H9 (cell line): ENCODE measurements at regions not wholly inside any gene's neighbourhood (a gene's known extent, or its start where the extent isn't known, plus 50 kb on each side); places are given as distances from the start of the nearest gene placed in this dataset.

Source experiments
- DNase-seq: peaks from one replicate; pipeline ENCODE4 v3.0.0-alpha.2; 2017
- H2AFZ ChIP-seq: one replicate; pipeline ENCODE4 v1.6.1; 2013; ENCODE audit warnings: mild to moderate bottlenecking, low read length, control low read depth, moderate library complexity
- H2AK5ac ChIP-seq: 2 replicates; pipeline ENCODE4 v1.6.1; 2013; ENCODE audit warnings: low read length, control low read depth, mixed read lengths; ENCODE audit not compliant: insufficient read length
- H2BK120ac ChIP-seq: one replicate; pipeline ENCODE4 v1.6.1; 2013; ENCODE audit warnings: low read depth, mild to moderate bottlenecking, low read length, control low read depth, inconsistent platforms; ENCODE audit not compliant: poor library complexity, severe bottlenecking
- H2BK12ac ChIP-seq: 2 replicates; pipeline ENCODE4 v1.6.1; 2013; ENCODE audit warnings: low read length, control low read depth, mixed read lengths, low read depth; ENCODE audit not compliant: insufficient read length
- H2BK15ac ChIP-seq: 2 replicates; pipeline ENCODE4 v1.6.1; 2013; ENCODE audit warnings: low read depth, low read length, control low read depth
- H2BK20ac ChIP-seq: one replicate; pipeline ENCODE4 v1.6.1; 2013; ENCODE audit warnings: low read depth, mild to moderate bottlenecking, low read length, control low read depth, inconsistent platforms; ENCODE audit not compliant: poor library complexity, severe bottlenecking
- H2BK5ac ChIP-seq: 2 replicates; pipeline ENCODE4 v1.6.1; 2013; ENCODE audit warnings: low read length, control low read depth, mixed read lengths; ENCODE audit not compliant: insufficient read length
- H3K14ac ChIP-seq: 2 replicates; pipeline ENCODE4 v1.6.1; 2013; ENCODE audit warnings: low read length, control low read depth; ENCODE audit not compliant: insufficient read depth
- H3K18ac ChIP-seq: 2 replicates; pipeline ENCODE4 v1.6.1; 2013; ENCODE audit warnings: low read depth, mild to moderate bottlenecking, mixed read lengths, low read length, control low read depth; ENCODE audit not compliant: insufficient read length
- H3K23ac ChIP-seq: 2 replicates; pipeline ENCODE4 v1.6.1; 2013; ENCODE audit warnings: low read length, control low read depth, mixed read lengths, low read depth; ENCODE audit not compliant: insufficient read length
- H3K23me2 ChIP-seq: 2 replicates; pipeline ENCODE4 v1.6.1; 2013; ENCODE audit warnings: low read depth, mild to moderate bottlenecking, mixed read lengths, low read length, control low read depth; ENCODE audit not compliant: insufficient read length, poor library complexity, severe bottlenecking
- H3K27ac ChIP-seq: 2 replicates; pipeline ENCODE4 v1.5.1; 2013; ENCODE audit warnings: low read length, control low read depth, mixed read lengths, low read depth; ENCODE audit not compliant: insufficient read length
- H3K27me3 ChIP-seq: 2 replicates; pipeline ENCODE4 v1.6.1; 2013; ENCODE audit warnings: low read length, control low read depth, inconsistent platforms; ENCODE audit not compliant: insufficient read depth
- H3K4ac ChIP-seq: 2 replicates; pipeline ENCODE4 v1.6.1; 2013; ENCODE audit warnings: low read depth, mild to moderate bottlenecking, control low read depth, inconsistent platforms, low read length, moderate library complexity
- H3K4me1 ChIP-seq: 2 replicates; pipeline ENCODE4 v1.6.1; 2013; ENCODE audit warnings: low read length, control low read depth, inconsistent platforms; ENCODE audit not compliant: insufficient read depth
- H3K4me2 ChIP-seq: 2 replicates; pipeline ENCODE4 v1.6.1; 2013; ENCODE audit warnings: low read length, control low read depth, mixed read lengths; ENCODE audit not compliant: insufficient read length, insufficient read depth
- H3K56ac ChIP-seq: 2 replicates; pipeline ENCODE4 v1.6.1; 2013; ENCODE audit warnings: low read depth, mild to moderate bottlenecking, mixed read lengths, low read length, control low read depth; ENCODE audit not compliant: insufficient read length
- H3K79me1 ChIP-seq: 2 replicates; pipeline ENCODE4 v1.6.1; 2013; ENCODE audit warnings: low read depth, mild to moderate bottlenecking, moderate library complexity, low read length, control low read depth, inconsistent platforms; ENCODE audit not compliant: insufficient read depth, poor library complexity, severe bottlenecking
- H3K79me2 ChIP-seq: 2 replicates; pipeline ENCODE4 v1.6.1; 2013; ENCODE audit warnings: low read length, control low read depth, inconsistent platforms; ENCODE audit not compliant: insufficient read depth
- H3K9ac ChIP-seq: 2 replicates; pipeline ENCODE4 v1.6.1; 2013; ENCODE audit warnings: low read length, control low read depth, mixed read lengths; ENCODE audit not compliant: insufficient read length; ENCODE audit errors: extremely low read depth
- H3K9me3 ChIP-seq: one replicate; pipeline ENCODE4 v1.6.1; 2013; ENCODE audit warnings: low read depth, low read length, inconsistent platforms; ENCODE audit not compliant: control insufficient read depth
- H3T11ph ChIP-seq: one replicate; pipeline ENCODE4 v1.6.1; 2013; ENCODE audit warnings: mild to moderate bottlenecking, low read length, control low read depth, inconsistent platforms
- H4K20me1 ChIP-seq: one replicate; pipeline ENCODE4 v1.6.1; 2013; ENCODE audit not compliant: control insufficient read depth, insufficient read length, insufficient read depth
- H4K5ac ChIP-seq: 2 replicates; pipeline ENCODE4 v1.6.1; 2013; ENCODE audit warnings: low read depth, mild to moderate bottlenecking, mixed read lengths, low read length, control low read depth; ENCODE audit not compliant: insufficient read length
- H4K8ac ChIP-seq: replicated peaks from 2 replicates; pipeline ENCODE4 v1.6.1; 2013; ENCODE audit warnings: low read length, control low read depth, mixed read lengths, low read depth; ENCODE audit not compliant: insufficient read length
- H4K91ac ChIP-seq: 2 replicates; pipeline ENCODE4 v1.6.1; 2013; ENCODE audit warnings: low read depth, mild to moderate bottlenecking, moderate library complexity, mixed read lengths, low read length, control low read depth; ENCODE audit not compliant: insufficient read length
- H3K27ac Mint-ChIP-seq, 3 experiments: 2 replicates in 2 of 3; 3 replicates in 1 of 3; pipeline ENCODE4 v1.8.0; 2020 to 2021; ENCODE audit warnings: mixed read lengths in 3 of 3, mild to moderate bottlenecking in 1 of 3, moderate library complexity in 1 of 3
- H3K27me3 Mint-ChIP-seq: 2 replicates; pipeline ENCODE4 v1.8.0; 2021; ENCODE audit warnings: low read depth, mild to moderate bottlenecking, moderate library complexity, mixed read lengths
- H3K36me3 Mint-ChIP-seq, 3 experiments: 2 replicates in 2 of 3; 3 replicates in 1 of 3; pipeline ENCODE4 v1.8.0; 2020 to 2021; ENCODE audit warnings: low read depth in 3 of 3, mixed read lengths in 3 of 3; ENCODE audit not compliant: insufficient read depth in 1 of 3
- H3K4me1 Mint-ChIP-seq, 2 experiments: 2 replicates each; pipeline ENCODE4 v1.8.0; 2020; ENCODE audit warnings: mixed read lengths in 2 of 2
- H3K4me3 Mint-ChIP-seq, 2 experiments: 2 replicates in 1 of 2; 3 replicates in 1 of 2; pipeline ENCODE4 v1.8.0; 2020 to 2021; ENCODE audit warnings: mild to moderate bottlenecking in 2 of 2, mixed read lengths in 2 of 2, moderate library complexity in 1 of 2
- H3K9me3 Mint-ChIP-seq, 2 experiments: 2 replicates in 1 of 2; 3 replicates in 1 of 2; pipeline ENCODE4 v1.8.0; 2020; ENCODE audit warnings: mild to moderate bottlenecking in 2 of 2, mixed read lengths in 2 of 2, moderate library complexity in 1 of 2
- CTCF ChIP-seq: fragments of 200-600 bp; sonication (generic); conservative IDR thresholded peaks from 3 replicates; pipeline ENCODE4 v1.8.0; 2021; ENCODE audit warnings: antibody characterized with exemption, mild to moderate bottlenecking
- WGBS: extraction: QIAGEN DNeasy Blood & Tissue Kit; methylation state at CpG from one replicate; pipeline ENCODE4 v1.1.7; 2013; ENCODE audit warnings: missing lambda C conversion rate, low lambda C conversion rate, mixed read lengths; ENCODE audit not compliant: insufficient read length; ENCODE audit errors: extremely low coverage; 5-methylcytosine and 5-hydroxymethylcytosine counted together

DNA sequence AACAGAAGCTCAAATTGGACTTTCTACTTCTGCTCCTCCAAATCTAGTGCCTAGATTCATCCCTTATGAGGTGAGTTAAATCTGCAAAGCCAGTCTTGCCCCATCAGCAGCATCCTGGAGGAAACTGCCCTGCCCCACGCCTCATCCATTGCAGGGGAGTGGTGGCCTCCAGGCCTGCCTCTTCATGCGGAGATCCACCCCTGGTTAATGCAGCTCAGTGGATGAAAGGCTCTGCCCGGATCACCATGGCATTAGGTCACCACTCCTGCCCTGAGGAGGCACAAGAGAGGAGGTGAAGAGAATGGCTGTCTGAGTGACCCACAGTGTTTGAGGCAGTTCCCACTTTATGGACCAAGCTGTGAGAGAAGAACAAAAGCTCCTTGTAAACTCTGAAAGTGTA is 218.1 kb downstream of the C12orf75 start:
- no peak overlapping the region for H3K14ac ChIP-seq
- H3K9me3 Mint-ChIP-seq, result no peaks in the 10 kb centered on the region; a peak in 3 of 5 replicates
- no CpG with 5 or more reads among the region's 3 CpGs for WGBS
- H3K56ac ChIP-seq, result no peak overlapping the region
- no peak overlapping the region for H3K4me3 Mint-ChIP-seq
- H3T11ph ChIP-seq, result no peak overlapping the region
- H3K4me2 ChIP-seq, result no peak overlapping the region
- H3K27ac Mint-ChIP-seq, result no peak overlapping the region; a peak in 1 of 7 replicates
- peaks cover 2% of the 10 kb centered on the region; the same call in 1 of the 2 replicates for H3K27me3 Mint-ChIP-seq
- no peaks in the 10 kb centered on the region for H3K79me2 ChIP-seq
- no peak overlapping the region for H3K23ac ChIP-seq
- H4K20me1 ChIP-seq, result no peaks in the 10 kb centered on the region
- no peak for TF ChIP-seq CTCF
- no peaks in the 10 kb centered on the region for H3K23me2 ChIP-seq
- no peak overlapping the region for H3K27ac ChIP-seq
- H3K79me1 ChIP-seq, result no peaks in the 10 kb centered on the region
- peaks cover 4% of the 10 kb centered on the region in 2 experiments for H3K4me1 Mint-ChIP-seq
- no peak overlapping the region for H4K5ac ChIP-seq
- no peaks in the 10 kb centered on the region for H3K27me3 ChIP-seq
- no peak overlapping the region for H2BK120ac ChIP-seq
- H3K4me1 ChIP-seq, result no peaks in the 10 kb centered on the region
- H3K36me3 Mint-ChIP-seq, result peaks cover 0 to 5% (median 0%) of the 10 kb centered on the region in 3 experiments; a peak in 2 of 7 replicates
- H2BK20ac ChIP-seq, result no peak overlapping the region
- no peak overlapping the region for H2AK5ac ChIP-seq
- no peak for DNase-seq
- H3K4ac ChIP-seq, result no peak overlapping the region
- no peak overlapping the region for H2BK12ac ChIP-seq
- no peak overlapping the region for H4K8ac ChIP-seq
- no peak overlapping the region for H2BK15ac ChIP-seq
- H3K9me3 ChIP-seq, result no peaks in the 10 kb centered on the region
- no peak overlapping the region for H2AFZ ChIP-seq
- no peak overlapping the region for H3K18ac ChIP-seq
- no peak overlapping the region for H3K9ac ChIP-seq
- H4K91ac ChIP-seq, result no peak overlapping the region
- no peak overlapping the region for H2BK5ac ChIP-seq
